ENCODE measurements at regions not wholly inside any gene's neighbourhood (a gene's known extent, or its start where the extent isn't known, plus 50 kb on each side); places are given as distances from the start of the nearest gene placed in this dataset.

- no peaks in the 10 kb centered on the region for H3K36me3 ChIP-seq (ENCODE audit: control insufficient read depth in 3 of 3, insufficient read depth in 2 of 3, low read depth in 1 of 3, low read length in 3 of 3)
- no peaks in the 10 kb centered on the region for H3K4me1 ChIP-seq (ENCODE audit: control insufficient read depth in 3 of 3, insufficient read depth in 2 of 3, low read depth in 1 of 3, low read length in 2 of 3)
- WGBS, 3 donors, result 68 to 91% (median 73%) methylated on average over 2 of the region's 2 CpGs
- no peak overlapping the region for H3K4me3 ChIP-seq (ENCODE audit: low read depth in 1 of 3, low read length in 3 of 3)
- peaks cover 0 to 13% of the 10 kb centered on the region in 2 donors for H3K9me3 ChIP-seq (ENCODE audit: control insufficient read depth in 2 of 2, insufficient read depth in 1 of 2, low read depth in 1 of 2, low read length in 1 of 2)
- H3K27me3 ChIP-seq (ENCODE audit: control insufficient read depth in 3 of 3, insufficient read depth in 3 of 3, low read length in 3 of 3), result no peaks in the 10 kb centered on the region
- no peak for DNase-seq
- FAIRE-seq, result no peak
- H3K27ac ChIP-seq (ENCODE audit: low read depth in 1 of 3, low read length in 2 of 3), result no peak overlapping the region
These were observed 108.5 kb downstream of the DDX1 start for GRCh38 chr2:15700131-15700530.

GRCh38 chr2:15700599-15701340 lies 109.1 kb downstream of the DDX1 start:
- WGBS, 3 donors, result 39 to 52% (median 50%) methylated on average over 7 of the region's 7 CpGs
- H3K9me3 ChIP-seq (ENCODE audit: control insufficient read depth in 2 of 2, insufficient read depth in 1 of 2, low read depth in 1 of 2, low read length in 1 of 2), result peaks cover 0 to 13% of the 10 kb centered on the region in 2 donors
- FAIRE-seq (no peak), DNase-seq (peak in 1 of 2 donors; percentile 19)
- no peaks in the 10 kb centered on the region for H3K27me3 ChIP-seq (ENCODE audit: control insufficient read depth in 3 of 3, insufficient read depth in 3 of 3, low read length in 3 of 3)
- peak overlapping the region in 2 of 3 donors; percentile 50 to 60 for H3K27ac ChIP-seq (ENCODE audit: low read depth in 1 of 3, low read length in 2 of 3)
- no peaks in the 10 kb centered on the region for H3K36me3 ChIP-seq (ENCODE audit: control insufficient read depth in 3 of 3, insufficient read depth in 2 of 3, low read depth in 1 of 3, low read length in 3 of 3)
- H3K4me1 ChIP-seq (ENCODE audit: control insufficient read depth in 3 of 3, insufficient read depth in 2 of 3, low read depth in 1 of 3, low read length in 2 of 3), result no peaks in the 10 kb centered on the region
- H3K4me3 ChIP-seq (ENCODE audit: low read depth in 1 of 3, low read length in 3 of 3), result peak overlapping the region in 1 of 3 donors; percentile 18

- H3K9me3 ChIP-seq (ENCODE audit: control insufficient read depth in 2 of 2, insufficient read depth in 1 of 2, low read depth in 1 of 2, low read length in 1 of 2), result peaks cover 0 to 13% of the 10 kb centered on the region in 2 donors
- WGBS, 3 donors, result 39 to 53% (median 39%) methylated on average over 11 of the region's 11 CpGs
- peak overlapping the region in 2 of 3 donors; percentile 50 to 60 for H3K27ac ChIP-seq (ENCODE audit: low read depth in 1 of 3, low read length in 2 of 3)
- FAIRE-seq (no peak), DNase-seq (peak; percentile 19 to 74)
- H3K27me3 ChIP-seq (ENCODE audit: control insufficient read depth in 3 of 3, insufficient read depth in 3 of 3, low read length in 3 of 3), result no peaks in the 10 kb centered on the region
- no peaks in the 10 kb centered on the region for H3K36me3 ChIP-seq (ENCODE audit: control insufficient read depth in 3 of 3, insufficient read depth in 2 of 3, low read depth in 1 of 3, low read length in 3 of 3)
- no peaks in the 10 kb centered on the region for H3K4me1 ChIP-seq (ENCODE audit: control insufficient read depth in 3 of 3, insufficient read depth in 2 of 3, low read depth in 1 of 3, low read length in 2 of 3)
- peak overlapping the region in 1 of 3 donors; percentile 18 for H3K4me3 ChIP-seq (ENCODE audit: low read depth in 1 of 3, low read length in 3 of 3)
These were observed 109.8 kb downstream of the DDX1 start for GRCh38 chr2:15701341-15701907.

GRCh38 chr2:15701991-15702390 lies 110.3 kb downstream of the DDX1 start:
- Histone ChIP-seq H3K27me3 (ENCODE audit: control insufficient read depth in 3 of 3, insufficient read depth in 3 of 3, low read length in 3 of 3) (no peaks in the 10 kb centered on the region), H3K9me3 (ENCODE audit: control insufficient read depth in 2 of 2, insufficient read depth in 1 of 2, low read depth in 1 of 2, low read length in 1 of 2) (peaks cover 0 to 13% of the 10 kb centered on the region in 2 donors), H3K27ac (ENCODE audit: low read depth in 1 of 3, low read length in 2 of 3) (peak overlapping the region in 1 of 3 donors; percentile 23), H3K4me3 (ENCODE audit: low read depth in 1 of 3, low read length in 3 of 3) (no peak overlapping the region), H3K4me1 (ENCODE audit: control insufficient read depth in 3 of 3, insufficient read depth in 2 of 3, low read depth in 1 of 3, low read length in 2 of 3) (no peaks in the 10 kb centered on the region), H3K36me3 (ENCODE audit: control insufficient read depth in 3 of 3, insufficient read depth in 2 of 3, low read depth in 1 of 3, low read length in 3 of 3) (no peaks in the 10 kb centered on the region)
- DNase-seq (no peak), FAIRE-seq (no peak)

GRCh38 chr2:15702452-15702851 lies 110.8 kb downstream of the DDX1 start:
- WGBS, 3 donors, result 61 to 84% (median 75%) methylated on average over 4 of the region's 4 CpGs
- FAIRE-seq, result no peak
- Histone ChIP-seq H3K27me3 (ENCODE audit: control insufficient read depth in 3 of 3, insufficient read depth in 3 of 3, low read length in 3 of 3) (no peaks in the 10 kb centered on the region), H3K27ac (ENCODE audit: low read depth in 1 of 3, low read length in 2 of 3) (no peak overlapping the region), H3K4me1 (ENCODE audit: control insufficient read depth in 3 of 3, insufficient read depth in 2 of 3, low read depth in 1 of 3, low read length in 2 of 3) (no peaks in the 10 kb centered on the region), H3K4me3 (ENCODE audit: low read depth in 1 of 3, low read length in 3 of 3) (no peak overlapping the region), H3K36me3 (ENCODE audit: control insufficient read depth in 3 of 3, insufficient read depth in 2 of 3, low read depth in 1 of 3, low read length in 3 of 3) (no peaks in the 10 kb centered on the region), H3K9me3 (ENCODE audit: control insufficient read depth in 2 of 2, insufficient read depth in 1 of 2, low read depth in 1 of 2, low read length in 1 of 2) (peaks cover 0 to 13% of the 10 kb centered on the region in 2 donors)
- no peak for DNase-seq

GRCh38 chr2:15703365-15703869 lies 111.7 kb downstream of the DDX1 start:
- no peak overlapping the region for H3K4me3 ChIP-seq (ENCODE audit: low read depth in 1 of 3, low read length in 3 of 3)
- H3K9me3 ChIP-seq (ENCODE audit: control insufficient read depth in 2 of 2, insufficient read depth in 1 of 2, low read depth in 1 of 2, low read length in 1 of 2), result peaks cover 0 to 13% of the 10 kb centered on the region in 2 donors
- WGBS, 3 donors, result 83 to 100% (median 96%) methylated on average over 1 of the region's 1 CpG
- H3K27ac ChIP-seq (ENCODE audit: low read depth in 1 of 3, low read length in 2 of 3), result no peak overlapping the region
- FAIRE-seq (no peak), DNase-seq (no peak)
- no peaks in the 10 kb centered on the region for H3K36me3 ChIP-seq (ENCODE audit: control insufficient read depth in 3 of 3, insufficient read depth in 2 of 3, low read depth in 1 of 3, low read length in 3 of 3)
- no peaks in the 10 kb centered on the region for H3K27me3 ChIP-seq (ENCODE audit: control insufficient read depth in 3 of 3, insufficient read depth in 3 of 3, low read length in 3 of 3)
- H3K4me1 ChIP-seq (ENCODE audit: control insufficient read depth in 3 of 3, insufficient read depth in 2 of 3, low read depth in 1 of 3, low read length in 2 of 3), result no peaks in the 10 kb centered on the region

- peak in 1 of 2 donors; percentile 12 for DNase-seq
- H3K27me3 ChIP-seq (ENCODE audit: control insufficient read depth in 3 of 3, insufficient read depth in 3 of 3, low read length in 3 of 3), result no peaks in the 10 kb centered on the region
- H3K9me3 ChIP-seq (ENCODE audit: control insufficient read depth in 2 of 2, insufficient read depth in 1 of 2, low read depth in 1 of 2, low read length in 1 of 2), result peaks cover 0 to 13% of the 10 kb centered on the region in 2 donors
- no peaks in the 10 kb centered on the region for H3K4me1 ChIP-seq (ENCODE audit: control insufficient read depth in 3 of 3, insufficient read depth in 2 of 3, low read depth in 1 of 3, low read length in 2 of 3)
- no peak for FAIRE-seq
- peak overlapping the region in 1 of 3 donors; percentile 13 for H3K27ac ChIP-seq (ENCODE audit: low read depth in 1 of 3, low read length in 2 of 3)
- no peak overlapping the region for H3K4me3 ChIP-seq (ENCODE audit: low read depth in 1 of 3, low read length in 3 of 3)
- 46 to 52% (median 51%) methylated on average over 2 of the region's 2 CpGs for whole genome bisulfite sequencing, 3 donors
- no peaks in the 10 kb centered on the region for H3K36me3 ChIP-seq (ENCODE audit: control insufficient read depth in 3 of 3, insufficient read depth in 2 of 3, low read depth in 1 of 3, low read length in 3 of 3)
These were observed 112.6 kb downstream of the DDX1 start for GRCh38 chr2:15704086-15704787.

GRCh38 chr2:15704788-15705115 lies 113.1 kb downstream of the DDX1 start:
- Histone ChIP-seq H3K9me3 (ENCODE audit: control insufficient read depth in 2 of 2, insufficient read depth in 1 of 2, low read depth in 1 of 2, low read length in 1 of 2) (peaks cover 0 to 13% of the 10 kb centered on the region in 2 donors), H3K4me3 (ENCODE audit: low read depth in 1 of 3, low read length in 3 of 3) (no peak overlapping the region), H3K27ac (ENCODE audit: low read depth in 1 of 3, low read length in 2 of 3) (no peak overlapping the region), H3K27me3 (ENCODE audit: control insufficient read depth in 3 of 3, insufficient read depth in 3 of 3, low read length in 3 of 3) (no peaks in the 10 kb centered on the region), H3K36me3 (ENCODE audit: control insufficient read depth in 3 of 3, insufficient read depth in 2 of 3, low read depth in 1 of 3, low read length in 3 of 3) (no peaks in the 10 kb centered on the region), H3K4me1 (ENCODE audit: control insufficient read depth in 3 of 3, insufficient read depth in 2 of 3, low read depth in 1 of 3, low read length in 2 of 3) (no peaks in the 10 kb centered on the region)
- FAIRE-seq (no peak), DNase-seq (no peak)
- whole genome bisulfite sequencing, 3 donors, result 56 to 67% (median 59%) methylated on average over 1 of the region's 1 CpG

Measured in small intestine (tissue), 7 donors.